ENCODE measurements at regions not wholly inside any gene's neighbourhood (a gene's known extent, or its start where the extent isn't known, plus 50 kb on each side); places are given as distances from the start of the nearest gene placed in this dataset.

DNA sequence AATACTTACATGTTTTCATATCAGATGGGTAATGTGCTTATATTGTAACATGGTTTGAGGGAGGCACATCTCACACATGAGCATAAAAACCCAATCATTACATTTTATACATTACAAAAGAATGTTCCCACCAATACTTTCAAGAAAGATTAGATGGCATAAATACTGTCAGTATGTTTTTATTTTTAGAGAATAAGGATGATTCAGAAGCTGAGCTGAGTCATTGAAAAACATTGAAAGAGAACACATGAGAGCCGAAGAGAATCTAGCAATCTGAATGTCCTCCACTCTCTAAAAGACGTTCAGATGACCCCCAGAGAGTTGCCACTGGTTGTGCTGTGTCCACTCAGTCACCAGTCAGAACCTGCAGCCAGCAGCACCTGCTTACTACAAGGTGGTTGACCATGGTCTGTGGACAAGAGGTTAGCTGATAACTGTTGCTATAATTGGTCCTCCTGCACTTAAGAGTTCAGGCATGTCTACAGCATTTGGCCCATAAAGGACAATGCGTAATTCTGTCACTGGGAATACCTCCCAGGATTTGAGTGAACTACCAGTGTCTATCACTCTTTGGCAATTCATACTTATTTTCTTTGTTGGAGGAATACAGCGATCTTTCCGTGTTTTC is 382.2 kb upstream of the IGFBP7 start:
- no peak for DNase-seq (ENCODE audit: low spot score)
- intact Hi-C loops (cut with DNase I) = no loop called here

DNA sequence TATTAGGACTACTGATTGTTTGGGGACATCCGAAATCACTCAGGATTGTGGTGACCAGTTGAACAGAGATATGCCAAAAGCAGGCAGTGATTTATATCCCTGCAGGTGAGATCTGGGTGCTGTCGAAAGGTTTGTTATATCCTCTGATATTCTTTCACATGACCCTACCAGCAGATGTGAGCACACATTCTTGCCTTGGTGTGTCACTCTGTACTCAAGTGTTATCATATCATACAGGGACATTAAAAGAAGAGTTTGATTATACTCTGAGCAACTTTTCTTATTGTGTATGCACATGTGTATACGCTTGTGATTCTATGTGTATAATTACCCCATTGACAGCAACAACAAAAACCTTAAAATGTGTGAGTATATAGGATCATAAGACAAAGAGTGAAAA is 381.2 kb upstream of the IGFBP7 start:
- DNase-seq (ENCODE audit: low spot score) = no peak
- intact Hi-C loops (cut with DNase I) = no loop called here

DNA sequence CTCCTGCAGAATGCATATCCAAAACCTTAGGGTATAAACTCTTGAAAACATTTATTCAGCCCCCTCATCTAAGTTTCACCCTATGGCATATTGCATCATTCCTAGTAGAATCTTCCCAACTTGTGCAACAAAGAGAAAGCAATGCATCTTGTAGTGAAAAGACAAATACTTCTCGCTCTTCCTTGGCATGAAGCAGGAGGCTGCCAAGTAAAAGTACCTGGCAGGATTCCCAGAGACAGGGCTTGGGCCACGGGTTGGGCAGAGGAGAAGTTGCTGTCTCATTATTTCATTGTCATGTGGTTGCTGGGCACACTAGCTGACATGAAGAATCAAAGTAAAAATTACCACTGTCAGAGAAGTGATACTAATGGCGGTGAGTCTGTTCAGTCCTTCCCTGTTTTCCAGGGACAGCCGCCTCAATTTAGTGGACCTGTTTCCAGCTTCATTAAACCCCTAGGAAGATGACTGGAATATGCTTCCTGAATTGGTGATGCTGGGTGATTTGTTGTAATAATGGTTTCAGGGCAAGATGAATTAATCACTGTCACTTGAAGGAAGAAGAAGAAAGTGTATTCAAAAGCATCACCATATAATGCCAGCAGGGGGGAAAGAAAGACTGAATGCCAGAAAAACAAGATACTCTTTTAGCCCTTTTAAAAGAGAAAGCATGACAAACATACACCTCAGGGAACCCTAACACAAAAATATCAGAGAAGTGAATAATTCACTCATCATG is 380.5 kb upstream of the IGFBP7 start:
- intact Hi-C loops (cut with DNase I) = no loop called here
- no peak for DNase-seq (ENCODE audit: low spot score)

DNA sequence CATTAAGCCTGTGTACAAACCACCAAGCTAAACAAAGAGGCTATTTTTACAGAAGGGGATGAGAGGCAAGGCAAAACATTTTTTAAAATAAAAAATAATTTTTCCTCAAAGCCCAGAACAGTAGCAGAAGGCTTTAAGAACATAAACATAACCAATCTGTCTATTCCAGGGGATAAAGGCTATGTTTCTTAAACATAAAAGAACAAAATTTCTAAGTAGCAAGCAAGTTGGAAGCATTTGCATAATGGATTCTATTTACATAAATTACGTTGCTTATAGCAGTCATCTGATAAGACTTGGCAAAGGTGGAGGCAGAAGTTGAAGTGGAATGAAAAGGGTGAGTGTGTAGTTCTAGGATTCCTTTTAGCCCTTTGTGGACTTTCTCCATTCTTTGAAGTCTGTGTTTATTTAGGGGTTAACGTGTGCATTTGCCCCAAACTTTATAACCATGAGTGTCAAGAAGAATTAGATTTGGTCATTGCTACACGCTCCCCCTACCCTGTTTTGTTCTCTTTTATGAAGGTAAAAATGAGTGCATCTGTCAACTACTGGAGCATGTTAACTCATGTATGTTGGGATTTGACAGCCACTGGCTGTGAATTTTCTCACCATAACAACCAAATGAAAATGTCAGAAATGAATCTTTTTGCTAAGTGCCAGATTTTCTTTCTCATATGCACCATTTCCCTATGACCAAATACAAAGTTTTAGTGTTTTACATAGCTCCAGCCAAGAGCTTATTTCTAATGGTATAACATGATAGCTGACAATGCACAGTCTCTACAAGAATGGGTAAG is 378.4 kb upstream of the IGFBP7 start:
- intact Hi-C loops (cut with DNase I) = no loop called here

DNA sequence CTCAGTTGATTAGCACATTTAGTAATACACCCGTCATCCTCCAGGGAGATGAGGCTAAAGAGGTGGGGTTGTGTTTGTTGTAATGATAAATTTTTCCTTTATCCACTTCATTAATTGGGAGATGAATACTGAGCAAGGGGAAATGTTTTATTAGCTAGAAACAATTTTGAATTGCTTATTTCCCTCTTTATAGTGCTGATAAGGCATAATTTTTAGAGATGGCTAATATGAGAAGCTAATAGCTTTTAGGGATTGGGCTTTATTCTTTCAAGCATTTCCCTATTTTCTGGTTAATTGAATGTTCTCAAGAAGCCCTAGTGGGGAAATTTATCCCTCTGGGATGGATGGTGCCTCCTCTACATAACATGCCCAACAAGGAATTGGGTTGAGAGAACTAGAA is 365.2 kb upstream of the IGFBP7 start:
- intact Hi-C loops (cut with DNase I) = no loop called here
- DNase-seq (ENCODE audit: low spot score) = no peak

More for the DNA sequence above, 378.4 kb upstream of the IGFBP7 start:
- no peak for DNase-seq (ENCODE audit: low spot score)

DNA sequence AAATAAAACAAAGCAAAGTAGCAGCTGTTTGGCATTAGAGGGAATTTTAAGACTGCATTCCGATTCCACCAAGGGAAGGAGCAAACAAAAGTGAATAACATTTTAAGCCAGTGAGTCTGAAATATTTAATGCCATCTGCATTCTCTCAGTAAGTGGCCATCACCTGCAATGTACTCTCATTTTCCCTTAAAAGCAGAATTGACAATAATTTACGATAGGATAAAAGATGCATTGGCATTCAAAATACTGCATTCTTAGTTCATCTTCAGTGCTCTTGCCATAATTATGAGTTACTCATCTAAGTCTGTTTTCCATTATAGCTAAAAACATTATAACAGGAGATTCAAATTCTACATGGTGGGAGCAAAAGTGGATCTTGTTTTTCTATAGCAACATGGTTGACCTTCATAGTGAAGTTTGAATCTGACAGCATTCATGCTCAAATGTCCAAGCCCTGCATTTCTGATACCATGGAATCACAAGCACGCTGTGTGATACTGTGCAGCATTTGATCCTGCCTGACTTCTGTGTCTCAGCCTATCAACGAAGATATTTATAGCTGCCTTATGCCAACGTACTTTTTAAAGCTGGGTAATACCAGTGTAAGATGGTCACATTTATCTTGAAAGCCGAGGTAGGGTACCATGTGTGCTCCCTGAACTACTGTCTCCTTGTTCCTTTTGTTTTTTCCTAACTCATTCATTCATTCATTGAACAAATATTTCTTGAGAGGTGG is 355.3 kb upstream of the IGFBP7 start:
- intact Hi-C loops (cut with DNase I) = no loop called here
- no peak for DNase-seq (ENCODE audit: low spot score)

DNA sequence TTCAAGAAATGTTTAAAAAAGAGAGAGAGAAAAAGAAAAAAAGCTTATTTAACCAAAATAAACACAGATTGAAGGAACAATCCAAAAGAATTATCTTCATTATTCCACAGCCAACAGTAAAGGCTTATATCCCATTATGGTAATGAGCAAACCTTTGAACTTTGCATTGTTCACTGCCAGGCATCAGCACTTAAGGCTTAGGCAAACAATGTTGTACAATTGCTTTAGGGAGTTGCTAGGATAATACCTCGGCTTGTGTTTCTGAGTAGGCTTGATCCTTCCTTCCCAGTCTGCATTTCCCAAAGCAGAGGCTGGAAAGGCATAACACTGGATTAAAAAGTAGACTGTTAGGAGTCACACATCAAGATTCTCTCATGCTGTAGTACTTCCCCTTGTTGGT is 352.7 kb upstream of the IGFBP7 start:
- intact Hi-C loops (cut with DNase I) = no loop called here

DNA sequence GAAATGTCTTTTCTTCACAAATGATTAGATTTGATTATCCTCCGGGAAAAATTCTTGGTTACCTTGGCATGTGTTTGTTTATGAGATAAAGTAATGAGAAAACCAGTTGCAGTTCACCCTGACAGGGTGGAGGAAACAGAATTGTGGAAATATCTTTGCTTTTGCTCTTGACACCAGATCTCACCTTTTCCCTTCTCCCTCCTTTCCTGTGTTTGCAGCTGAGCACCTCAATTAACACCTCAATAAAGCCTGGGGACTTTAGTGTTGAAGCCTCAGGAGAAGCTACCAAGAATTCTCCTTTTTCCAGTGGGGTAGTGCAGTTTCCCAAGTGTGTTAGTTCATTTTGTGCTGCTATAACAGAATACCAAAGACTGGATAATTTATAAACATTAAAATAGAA is 350.8 kb upstream of the IGFBP7 start:
- DNase-seq (ENCODE audit: low spot score) = no peak
- intact Hi-C loops (cut with DNase I) = no loop called here

More for the DNA sequence above, 352.7 kb upstream of the IGFBP7 start:
- no peak for DNase-seq (ENCODE audit: low spot score)

DNA sequence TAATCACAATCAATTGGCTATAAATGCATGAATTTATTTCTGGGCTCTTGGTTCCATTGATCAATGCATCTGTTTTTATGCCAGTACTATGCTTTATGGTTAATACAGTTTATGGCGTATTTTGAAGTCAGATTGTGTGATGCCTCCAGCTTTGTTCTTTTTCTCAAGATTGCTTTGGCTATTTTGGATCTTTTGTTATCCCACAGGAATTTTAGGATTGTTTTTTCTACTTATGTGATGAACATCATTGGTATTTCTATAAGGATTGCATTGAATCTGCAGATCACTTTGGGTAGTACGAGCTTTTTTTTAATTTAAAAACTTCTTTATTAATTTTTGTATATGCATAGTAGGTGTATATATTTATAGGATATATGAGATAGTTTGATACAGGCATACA is 338.7 kb upstream of the IGFBP7 start:
- intact Hi-C loops (cut with DNase I) = no loop called here
- DNase-seq (ENCODE audit: low spot score) = no peak

DNA sequence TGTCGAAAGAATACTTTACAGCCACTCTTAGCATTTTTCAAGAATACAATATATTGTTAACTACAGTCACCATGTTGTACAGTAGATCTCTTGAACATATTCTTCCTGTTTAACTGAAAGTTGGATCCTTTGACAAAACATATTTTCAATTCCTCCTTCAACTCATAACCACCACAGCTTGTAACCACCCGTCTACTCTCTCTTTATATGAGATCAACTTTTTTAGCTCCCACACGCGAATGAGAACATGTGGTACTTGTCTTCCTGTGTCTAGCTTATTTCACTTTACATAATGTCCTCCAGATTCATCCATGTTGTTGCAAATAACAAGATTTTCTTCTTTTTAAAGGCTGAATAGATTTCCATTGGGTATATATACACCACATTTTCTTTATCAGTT is 338.3 kb upstream of the IGFBP7 start:
- intact Hi-C loops (cut with DNase I) = no loop called here
- DNase-seq (ENCODE audit: low spot score) = no peak

DNA sequence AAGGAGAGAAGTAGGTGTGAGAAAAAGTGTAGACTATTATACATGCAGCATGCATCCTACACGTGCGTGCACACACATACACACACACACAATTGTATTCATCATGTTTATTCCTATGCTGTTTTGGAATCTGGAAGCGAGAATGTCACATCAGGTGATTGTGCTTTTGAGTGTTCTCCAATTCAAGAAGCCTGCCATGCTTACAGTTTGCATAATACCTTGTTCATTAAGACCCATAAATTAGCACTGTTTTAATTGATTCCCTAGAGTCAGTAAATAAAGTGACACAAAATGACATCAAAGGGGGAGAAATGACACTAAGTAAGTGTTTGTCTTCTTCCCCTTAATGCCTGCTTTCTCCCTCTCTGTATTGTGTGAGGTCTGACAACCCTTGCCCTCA is 336.1 kb upstream of the IGFBP7 start:
- no peak for DNase-seq (ENCODE audit: low spot score)
- intact Hi-C loops (cut with DNase I) = no loop called here

DNA sequence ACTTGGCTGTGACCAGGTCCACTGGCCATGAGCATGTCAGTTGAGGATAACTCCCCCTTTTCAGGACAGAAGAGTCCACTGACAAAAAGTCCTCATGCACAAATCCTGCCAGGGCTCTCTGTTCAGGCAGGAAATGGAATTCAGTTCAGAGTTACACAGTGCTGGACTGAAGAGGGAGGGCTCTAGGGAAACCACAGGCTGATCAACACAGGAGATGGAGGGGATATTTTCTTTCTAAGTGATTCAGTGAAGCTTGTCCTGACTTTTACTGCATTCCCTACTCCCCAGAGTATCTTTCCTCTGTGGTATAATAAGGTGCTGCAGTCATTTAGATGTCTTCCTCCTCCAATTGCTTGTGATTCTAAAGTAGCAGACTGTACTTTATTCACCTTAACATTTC is 335.5 kb upstream of the IGFBP7 start:
- DNase-seq (ENCODE audit: low spot score) = no peak
- intact Hi-C loops (cut with DNase I) = no loop called here

DNA sequence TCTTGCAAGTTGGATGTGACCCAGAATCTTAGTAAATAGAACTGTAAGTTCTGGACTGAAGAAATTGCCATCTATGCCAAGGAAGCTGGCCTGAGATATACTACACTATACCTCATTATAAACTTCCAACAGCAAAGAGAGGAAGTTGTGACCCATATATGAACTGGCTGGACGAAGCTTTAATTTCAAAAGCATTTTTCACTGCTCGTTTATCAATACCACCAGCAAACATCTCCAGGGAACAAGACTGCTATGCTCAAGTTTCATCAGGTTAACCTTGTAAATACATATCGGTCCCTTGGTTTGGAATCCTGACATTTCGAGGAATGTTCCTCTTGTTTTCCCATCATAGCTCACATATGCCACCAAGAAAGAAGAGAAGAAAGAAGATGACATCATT is 334.5 kb upstream of the IGFBP7 start:
- no peak for DNase-seq (ENCODE audit: low spot score)
- intact Hi-C loops (cut with DNase I) = no loop called here

DNA sequence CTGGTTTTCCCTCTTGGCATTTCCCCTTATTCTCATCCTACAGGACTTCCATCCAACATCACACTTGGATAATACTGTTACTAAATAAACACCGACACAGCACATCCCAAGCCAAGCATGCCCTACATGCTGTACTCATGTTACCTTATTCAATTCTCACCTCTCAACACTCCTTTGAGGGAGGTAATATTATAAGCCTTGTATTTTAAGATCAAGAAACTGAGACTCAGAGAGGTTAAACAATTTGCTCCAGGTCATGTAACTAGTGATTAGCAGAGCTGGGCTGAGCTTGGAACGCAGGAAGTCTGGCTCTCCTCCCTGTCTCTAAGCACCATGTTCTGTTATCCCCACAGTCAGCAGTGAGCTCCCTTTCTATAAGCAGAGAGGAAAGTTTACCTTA is 333.6 kb upstream of the IGFBP7 start:
- DNase-seq (ENCODE audit: low spot score) = no peak
- intact Hi-C loops (cut with DNase I) = no loop called here

DNA sequence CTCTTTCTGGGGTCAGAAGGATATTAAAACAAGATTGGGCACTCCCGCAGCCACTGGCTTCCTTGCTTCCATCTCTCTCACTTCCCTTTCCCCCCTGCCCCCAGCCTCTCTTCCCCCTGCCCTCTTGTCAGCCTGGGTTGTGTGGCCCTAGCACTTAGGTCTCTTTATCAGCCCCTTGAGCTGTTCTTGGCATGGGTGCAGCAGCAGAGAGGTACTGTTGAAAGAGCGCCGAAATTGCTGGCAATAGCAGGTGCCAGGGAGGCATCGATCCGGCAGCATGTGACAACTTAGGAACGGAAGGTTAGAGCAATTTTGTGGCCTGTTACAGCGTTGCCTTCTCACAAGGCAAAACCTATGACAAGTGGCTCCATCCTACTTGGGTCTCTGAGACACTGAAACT is 333.1 kb upstream of the IGFBP7 start:
- no peak for DNase-seq (ENCODE audit: low spot score)
- intact Hi-C loops (cut with DNase I) = no loop called here

DNA sequence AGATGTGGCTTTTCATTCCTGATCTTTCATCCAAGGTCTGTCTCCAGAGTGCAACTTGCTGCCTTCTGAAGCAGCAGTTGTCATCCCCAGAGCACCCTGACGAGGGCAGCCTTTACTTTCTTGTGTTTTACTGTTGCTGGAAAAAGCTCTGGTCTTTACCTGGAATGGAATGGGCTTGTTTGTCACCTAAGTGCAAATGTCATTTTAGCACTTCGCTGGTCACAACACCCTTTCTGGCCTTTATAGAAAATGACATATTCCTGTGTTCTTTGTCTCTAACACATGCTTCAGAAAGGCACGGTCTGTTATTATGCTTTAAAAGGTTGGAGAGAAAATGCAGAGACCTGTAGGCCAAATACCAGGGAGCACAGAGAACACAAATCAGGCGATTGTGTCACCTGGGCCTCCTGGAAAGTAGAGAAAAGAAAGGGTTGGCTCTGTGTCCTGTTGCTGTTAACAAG is 332.7 kb upstream of the IGFBP7 start:
- intact Hi-C loops (cut with DNase I) = no loop called here
- DNase-seq (ENCODE audit: low spot score) = no peak

DNA sequence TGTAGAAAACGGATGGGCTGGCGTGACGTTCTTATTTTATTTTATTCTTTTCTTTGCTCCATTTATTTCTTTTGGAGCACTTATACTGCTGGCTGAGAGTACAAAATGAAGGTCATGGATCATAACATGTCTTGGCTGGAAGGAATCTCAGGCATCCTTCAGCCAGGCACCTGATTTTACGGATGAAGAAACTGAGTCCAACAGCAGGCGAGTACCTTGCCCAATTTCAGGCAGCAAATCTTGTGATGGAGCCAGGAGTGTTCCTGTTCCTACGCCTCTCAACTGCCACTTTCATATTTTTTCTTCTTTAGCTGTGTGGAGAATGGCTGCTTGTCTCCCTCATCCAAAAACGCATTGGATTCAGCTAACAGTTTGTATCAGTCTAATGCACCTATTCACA is 332.1 kb upstream of the IGFBP7 start:
- intact Hi-C loops (cut with DNase I) = no loop called here
- no peak for DNase-seq (ENCODE audit: low spot score)

DNA sequence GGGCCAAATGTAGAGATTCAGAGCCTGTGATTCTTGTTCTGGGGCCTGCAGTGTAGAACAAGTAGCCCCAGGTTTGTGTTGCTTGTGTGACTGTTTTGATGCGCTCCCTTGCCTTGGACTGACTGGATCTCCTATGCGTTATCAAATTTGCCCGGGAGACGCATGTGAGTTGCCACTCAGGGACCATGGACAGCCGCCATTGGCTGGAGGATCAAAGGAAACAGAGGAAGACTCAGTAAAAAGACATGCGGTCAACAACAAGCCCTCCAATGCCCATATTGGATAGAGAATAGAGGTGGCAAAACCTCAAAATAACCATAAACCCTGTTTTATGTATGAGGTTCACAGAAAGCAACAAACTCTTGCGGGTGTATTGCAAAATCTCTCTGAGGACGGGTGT is 327.5 kb upstream of the IGFBP7 start:
- intact Hi-C loops (cut with DNase I) = loop anchor here in 1 of 2 donors (10.0 kb wide), 2 partner anchors 273 to 1037 kb away; no protein-coding TSS in a partner anchor
- DNase-seq (ENCODE audit: low spot score) = no peak

DNA sequence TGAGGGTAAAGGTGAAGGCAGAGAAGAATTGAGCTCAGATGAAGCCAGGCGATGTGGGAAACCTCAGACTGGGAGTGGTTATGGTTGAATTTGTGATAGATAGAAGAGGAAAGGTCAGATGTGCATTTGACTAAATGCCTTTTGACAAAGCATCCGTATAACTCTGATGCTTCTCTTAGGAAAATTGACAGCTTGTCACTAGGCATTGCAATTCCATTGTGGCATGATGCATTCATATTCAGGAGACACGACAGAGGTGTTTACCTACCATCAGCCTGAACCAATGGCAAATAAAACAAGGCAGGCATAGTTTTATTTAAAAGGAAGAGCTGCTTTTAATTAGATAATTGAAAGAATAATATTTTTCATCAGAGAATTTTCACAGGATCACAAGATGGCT is 325.1 kb upstream of the IGFBP7 start:
- DNase-seq (ENCODE audit: low spot score) = no peak
- intact Hi-C loops (cut with DNase I) = loop anchor here in 1 of 2 donors (10.0 kb wide), 2 partner anchors 270 to 1040 kb away; no protein-coding TSS in a partner anchor

DNA sequence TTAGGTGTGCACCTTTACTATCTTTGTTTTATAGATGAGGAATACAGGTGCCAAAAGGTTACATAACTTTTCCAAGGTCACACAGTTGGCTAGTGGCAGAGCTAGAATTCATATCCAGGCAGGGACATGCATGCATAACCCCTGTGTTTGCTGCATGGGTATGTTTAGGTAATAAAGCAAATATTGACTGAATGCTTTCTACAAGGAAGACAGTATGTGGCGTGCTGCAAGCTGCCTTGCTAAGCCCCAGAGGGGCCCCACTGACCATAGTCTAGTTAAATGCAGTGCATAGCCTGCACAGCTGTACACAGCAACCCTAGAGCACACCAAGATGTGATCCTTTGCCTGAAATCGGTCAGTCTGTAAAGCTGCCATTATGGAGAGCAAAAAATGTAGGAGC is 320.5 kb upstream of the IGFBP7 start:
- intact Hi-C loops (cut with DNase I) = loop anchor here in 1 of 2 donors (10.0 kb wide), 2 partner anchors 266 to 1044 kb away; no protein-coding TSS in a partner anchor
- DNase-seq (ENCODE audit: low spot score) = no peak

Data from posterior vena cava (tissue), 2 donors.